ENCODE measurements at regions not wholly inside any gene's neighbourhood (a gene's known extent, or its start where the extent isn't known, plus 50 kb on each side); places are given as distances from the start of the nearest gene placed in this dataset.

DNA sequence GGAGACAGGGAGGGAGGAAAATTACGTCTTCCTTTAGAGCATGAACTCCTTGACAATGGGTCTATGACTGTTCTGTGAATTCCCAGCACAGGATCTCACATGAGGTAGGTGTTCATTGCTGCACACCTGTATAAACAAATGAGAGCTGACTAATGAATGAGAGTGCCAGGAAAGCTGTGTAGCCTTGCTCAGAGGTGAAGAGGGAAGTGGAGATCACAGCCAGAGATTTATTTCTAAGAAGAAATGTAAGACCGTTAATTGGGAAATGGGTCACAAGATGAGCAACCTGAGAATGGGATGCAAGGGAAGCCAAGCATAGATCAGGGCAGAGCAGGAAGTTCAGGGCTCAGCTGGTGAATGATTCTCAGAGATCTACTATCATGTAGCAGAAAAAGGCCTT is 295.1 kb downstream of the CDK5RAP2 start:
- H3K27ac ChIP-seq = no peak overlapping the region
- no peak for DNase-seq
- no peaks in the 10 kb centered on the region for H3K36me3 ChIP-seq (replicated peaks)
- no peak for TF ChIP-seq CTCF (IDR thresholded peaks at IDR 0.05; ENCODE audit: low read depth, low read length, missing control alignments)
- in situ Hi-C loops (cut with HindIII; ENCODE audit: low pct_ligation_motif_present, low sequenced_read_pairs) = no loop called here
- H3K4me3 ChIP-seq (ENCODE audit: low read depth, low read length) = no peak overlapping the region
- H3K27me3 ChIP-seq (replicated peaks) = no peaks in the 10 kb centered on the region

DNA sequence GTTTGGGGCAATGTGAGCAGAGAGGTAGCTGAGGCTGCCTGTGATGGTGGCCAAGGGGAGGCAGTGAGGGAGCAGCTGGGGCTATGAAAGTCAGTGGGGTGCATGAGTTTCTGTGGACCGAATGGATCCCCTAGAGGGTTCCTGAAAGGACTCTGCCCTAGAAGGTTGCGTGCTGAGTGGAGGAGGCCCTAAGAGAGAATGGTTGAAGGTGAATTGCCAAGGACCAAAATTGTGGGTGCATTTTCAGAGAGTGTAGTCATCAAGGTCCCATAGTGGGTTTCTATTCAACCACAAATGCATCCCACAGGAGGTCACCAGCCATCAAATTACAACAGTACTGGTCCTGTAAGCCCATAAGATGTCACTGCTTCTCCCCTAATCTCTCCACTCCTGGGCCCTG is 298.3 kb downstream of the CDK5RAP2 start:
- in situ Hi-C loops (cut with HindIII; ENCODE audit: low pct_ligation_motif_present, low sequenced_read_pairs) = no loop called here
- no peak overlapping the region for H3K27ac ChIP-seq
- no peak overlapping the region for H3K4me3 ChIP-seq (ENCODE audit: low read depth, low read length)
- H3K27me3 ChIP-seq (replicated peaks) = no peaks in the 10 kb centered on the region
- no peak for DNase-seq
- no peak for TF ChIP-seq CTCF (IDR thresholded peaks at IDR 0.05; ENCODE audit: low read depth, low read length, missing control alignments)
- no peaks in the 10 kb centered on the region for H3K36me3 ChIP-seq (replicated peaks)

DNA sequence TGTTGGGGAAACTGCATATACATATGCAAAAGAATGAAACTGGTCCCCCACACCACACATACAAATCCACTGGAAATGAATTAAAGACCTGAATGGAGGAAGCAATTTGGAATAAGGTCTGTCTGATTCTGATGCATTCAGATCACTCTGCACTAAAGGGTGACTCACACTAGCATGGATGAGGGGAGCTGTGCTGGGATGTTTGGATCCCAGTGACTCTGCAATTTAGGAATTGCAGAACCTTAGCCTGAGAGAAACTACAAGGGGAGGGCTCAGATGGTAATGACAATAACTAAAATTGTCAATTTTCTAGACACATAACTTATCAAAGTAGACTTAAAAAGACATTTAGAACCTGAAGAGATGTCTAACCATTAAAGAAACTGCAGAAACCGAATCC is 312.0 kb downstream of the CDK5RAP2 start:
- in situ Hi-C loops (cut with HindIII; ENCODE audit: low pct_ligation_motif_present, low sequenced_read_pairs) = no loop called here
- Histone ChIP-seq H3K27ac (no peak overlapping the region), H3K4me3 (ENCODE audit: low read depth, low read length) (no peak overlapping the region), H3K36me3 (replicated peaks) (no peaks in the 10 kb centered on the region), H3K27me3 (replicated peaks) (no peaks in the 10 kb centered on the region)
- no peak for TF ChIP-seq CTCF (IDR thresholded peaks at IDR 0.05; ENCODE audit: low read depth, low read length, missing control alignments)
- DNase-seq = no peak

GRCh38 chr9:120265791-120266190 is 314.2 kb downstream of the CDK5RAP2 start:
- DNase-seq = no peak
- Histone ChIP-seq H3K27ac (no peak overlapping the region), H3K36me3 (replicated peaks) (no peaks in the 10 kb centered on the region), H3K4me3 (ENCODE audit: low read depth, low read length) (no peak overlapping the region), H3K27me3 (replicated peaks) (no peaks in the 10 kb centered on the region)
- in situ Hi-C loops (cut with HindIII; ENCODE audit: low pct_ligation_motif_present, low sequenced_read_pairs) = no loop called here
- no peak for TF ChIP-seq CTCF (IDR thresholded peaks at IDR 0.05; ENCODE audit: low read depth, low read length, missing control alignments)

DNA sequence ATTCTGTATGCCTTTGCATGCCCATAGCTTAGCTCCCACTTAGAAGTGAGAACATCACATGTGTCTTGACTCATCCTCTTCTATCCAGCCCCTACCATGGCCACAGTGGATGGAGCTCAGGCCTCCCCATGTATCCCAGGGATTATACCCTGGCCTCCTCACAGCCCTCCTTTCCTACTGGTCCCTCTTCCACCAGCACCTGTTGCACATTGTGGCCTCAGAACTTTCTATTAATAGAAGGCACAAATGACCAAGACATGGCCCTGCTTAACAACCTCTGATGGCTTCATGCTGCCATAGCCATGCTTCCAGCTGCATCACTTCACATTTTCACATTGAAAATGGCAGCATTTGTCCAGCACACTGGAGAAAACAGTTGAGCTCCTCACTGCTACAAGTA is 315.4 kb downstream of the CDK5RAP2 start:
- no peak for DNase-seq
- Histone ChIP-seq H3K36me3 (replicated peaks) (no peaks in the 10 kb centered on the region), H3K27me3 (replicated peaks) (no peaks in the 10 kb centered on the region), H3K27ac (no peak overlapping the region), H3K4me3 (ENCODE audit: low read depth, low read length) (no peak overlapping the region)
- in situ Hi-C loops (cut with HindIII; ENCODE audit: low pct_ligation_motif_present, low sequenced_read_pairs) = no loop called here
- TF ChIP-seq CTCF (IDR thresholded peaks at IDR 0.05; ENCODE audit: low read depth, low read length, missing control alignments) = no peak

- DNase-seq = no peak
Observed at GRCh38 chr9:120263836-120264235, 316.1 kb downstream of the CDK5RAP2 start.

More at GRCh38 chr9:120263836-120264235, 316.1 kb downstream of the CDK5RAP2 start:
- Histone ChIP-seq H3K27ac (no peak overlapping the region), H3K4me3 (ENCODE audit: low read depth, low read length) (no peak overlapping the region), H3K27me3 (replicated peaks) (no peaks in the 10 kb centered on the region), H3K36me3 (replicated peaks) (no peaks in the 10 kb centered on the region)
- in situ Hi-C loops (cut with HindIII; ENCODE audit: low pct_ligation_motif_present, low sequenced_read_pairs) = no loop called here
- no peak for TF ChIP-seq CTCF (IDR thresholded peaks at IDR 0.05; ENCODE audit: low read depth, low read length, missing control alignments)

Data from brain microvascular endothelial cell (primary cell).